Sigmoid colon (tissue), 3 donors: ENCODE measurements at regions not wholly inside any gene's neighbourhood (a gene's known extent, or its start where the extent isn't known, plus 50 kb on each side); places are given as distances from the start of the nearest gene placed in this dataset.

Experiments
- POLR2A ChIP-seq, 2 donors: fragments of 450-650 bp; IDR thresholded peaks; one replicate each; pipeline ENCODE4 v1.6.1; 2016; ENCODE audit warnings: antibody characterized with exemption in 2 of 2, mild to moderate bottlenecking in 2 of 2, moderate library complexity in 2 of 2
- TF ChIP-seq, protein P1 (sequence below), 4 experiments: fragments of 450-650 bp in 3 of 4; fragments of 200-600 bp in 1 of 4; IDR thresholded peaks; one replicate each; pipeline ENCODE4 v1.5.1; 2016 to 2019; ENCODE audit warnings: antibody characterized with exemption in 4 of 4, mild to moderate bottlenecking in 3 of 4, moderate library complexity in 2 of 4

DNA sequence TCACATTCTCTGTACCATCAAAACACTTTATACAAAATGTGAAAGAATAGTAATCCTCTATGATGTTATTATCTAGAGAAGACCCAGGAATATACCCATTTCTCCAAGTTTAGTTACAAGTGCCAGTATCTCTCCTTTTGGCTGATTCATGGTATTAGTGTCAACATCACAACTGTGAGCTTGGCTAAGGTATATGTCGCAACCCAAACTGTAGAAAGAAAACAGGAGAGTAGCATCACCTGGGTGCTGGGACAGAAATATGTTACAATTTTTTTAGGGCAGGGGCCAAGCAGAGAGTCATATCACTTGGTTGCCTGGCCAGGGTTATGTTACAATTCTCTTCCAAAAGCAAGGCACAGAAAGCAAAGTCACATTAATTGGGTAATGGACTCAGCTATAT, 127.2 kb upstream of the ZNF91 start:
- TF ChIP-seq, protein P1, sequence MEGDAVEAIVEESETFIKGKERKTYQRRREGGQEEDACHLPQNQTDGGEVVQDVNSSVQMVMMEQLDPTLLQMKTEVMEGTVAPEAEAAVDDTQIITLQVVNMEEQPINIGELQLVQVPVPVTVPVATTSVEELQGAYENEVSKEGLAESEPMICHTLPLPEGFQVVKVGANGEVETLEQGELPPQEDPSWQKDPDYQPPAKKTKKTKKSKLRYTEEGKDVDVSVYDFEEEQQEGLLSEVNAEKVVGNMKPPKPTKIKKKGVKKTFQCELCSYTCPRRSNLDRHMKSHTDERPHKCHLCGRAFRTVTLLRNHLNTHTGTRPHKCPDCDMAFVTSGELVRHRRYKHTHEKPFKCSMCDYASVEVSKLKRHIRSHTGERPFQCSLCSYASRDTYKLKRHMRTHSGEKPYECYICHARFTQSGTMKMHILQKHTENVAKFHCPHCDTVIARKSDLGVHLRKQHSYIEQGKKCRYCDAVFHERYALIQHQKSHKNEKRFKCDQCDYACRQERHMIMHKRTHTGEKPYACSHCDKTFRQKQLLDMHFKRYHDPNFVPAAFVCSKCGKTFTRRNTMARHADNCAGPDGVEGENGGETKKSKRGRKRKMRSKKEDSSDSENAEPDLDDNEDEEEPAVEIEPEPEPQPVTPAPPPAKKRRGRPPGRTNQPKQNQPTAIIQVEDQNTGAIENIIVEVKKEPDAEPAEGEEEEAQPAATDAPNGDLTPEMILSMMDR (IDR thresholded peaks at IDR 0.05), result no peak
- TF ChIP-seq POLR2A (IDR thresholded peaks at IDR 0.05), result no peak
